DMS79 treated with DMSO at 0.1 percent for 48 hours (cell line): ENCODE measurements at regions not wholly inside any gene's neighbourhood (a gene's known extent, or its start where the extent isn't known, plus 50 kb on each side); places are given as distances from the start of the nearest gene placed in this dataset.

Experiments used
- DNase-seq: peaks from one replicate; lab custom pipeline; 2025; lab: John Stamatoyannopoulos, UW

- DNase-seq = no peak
Observed at GRCh38 chr10:130559547-130559880, 423.3 kb downstream of the GLRX3 start.

GRCh38 chr10:130560116-130560515, 423.9 kb downstream of the GLRX3 start:
- no peak for DNase-seq

GRCh38 chr10:130560573-130560972, 424.4 kb downstream of the GLRX3 start:
- DNase-seq = no peak

GRCh38 chr10:130561681-130562080, 425.5 kb downstream of the GLRX3 start:
- no peak for DNase-seq

- DNase-seq = no peak
Observed at GRCh38 chr10:130567011-130567410, 430.8 kb downstream of the GLRX3 start.

GRCh38 chr10:130567436-130567835, 431.2 kb downstream of the GLRX3 start:
- DNase-seq = no peak

- no peak for DNase-seq
Observed at GRCh38 chr10:130568246-130568645, 432.1 kb downstream of the GLRX3 start.

- DNase-seq = no peak
Observed at GRCh38 chr10:130570074-130570473, 433.9 kb downstream of the GLRX3 start.

GRCh38 chr10:130571674-130572073, 435.5 kb downstream of the GLRX3 start:
- no peak for DNase-seq

- DNase-seq = no peak
Observed at GRCh38 chr10:130573446-130573845, 437.3 kb downstream of the GLRX3 start.

GRCh38 chr10:130575756-130576285, 439.6 kb downstream of the GLRX3 start:
- DNase-seq = no peak

- no peak for DNase-seq
Observed at GRCh38 chr10:130576427-130576826, 440.2 kb downstream of the GLRX3 start.

- DNase-seq = no peak
Observed at GRCh38 chr10:130577039-130577438, 440.8 kb downstream of the GLRX3 start.

- DNase-seq = no peak
Observed at GRCh38 chr10:130578532-130579289, 442.5 kb downstream of the GLRX3 start.

GRCh38 chr10:130579913-130580312, 443.7 kb downstream of the GLRX3 start:
- no peak for DNase-seq

- no peak for DNase-seq
Observed at GRCh38 chr10:130580975-130581374, 444.8 kb downstream of the GLRX3 start.

GRCh38 chr10:130587718-130588117, 451.5 kb downstream of the GLRX3 start:
- no peak for DNase-seq

GRCh38 chr10:130606001-130606405, 469.8 kb downstream of the GLRX3 start:
- no peak for DNase-seq

GRCh38 chr10:130607366-130607765, 471.2 kb downstream of the GLRX3 start:
- no peak for DNase-seq

- no peak for DNase-seq
Observed at GRCh38 chr10:130611239-130611638, 475.0 kb downstream of the GLRX3 start.

- peak; percentile 22 for DNase-seq
Observed at GRCh38 chr10:130615457-130615856, 479.3 kb downstream of the GLRX3 start.

GRCh38 chr10:130617985-130618384, 481.8 kb downstream of the GLRX3 start:
- no peak for DNase-seq

- no peak for DNase-seq
Observed at GRCh38 chr10:130618647-130619046, 482.5 kb downstream of the GLRX3 start.

GRCh38 chr10:130621231-130621775, 485.1 kb downstream of the GLRX3 start:
- DNase-seq = no peak
